Activated gamma-delta T cell treated with anti-CD3 and anti-CD28 coated beads, Interleukin-2, amount 50 U/mL, for 16 hours (primary cell): ENCODE measurements at regions not wholly inside any gene's neighbourhood (a gene's known extent, or its start where the extent isn't known, plus 50 kb on each side); places are given as distances from the start of the nearest gene placed in this dataset.

Experiments
- DNase-seq: peaks from one replicate; pipeline ENCODE4 v3.0.0-alpha.2; 2020; ENCODE audit warnings: low read depth

DNA sequence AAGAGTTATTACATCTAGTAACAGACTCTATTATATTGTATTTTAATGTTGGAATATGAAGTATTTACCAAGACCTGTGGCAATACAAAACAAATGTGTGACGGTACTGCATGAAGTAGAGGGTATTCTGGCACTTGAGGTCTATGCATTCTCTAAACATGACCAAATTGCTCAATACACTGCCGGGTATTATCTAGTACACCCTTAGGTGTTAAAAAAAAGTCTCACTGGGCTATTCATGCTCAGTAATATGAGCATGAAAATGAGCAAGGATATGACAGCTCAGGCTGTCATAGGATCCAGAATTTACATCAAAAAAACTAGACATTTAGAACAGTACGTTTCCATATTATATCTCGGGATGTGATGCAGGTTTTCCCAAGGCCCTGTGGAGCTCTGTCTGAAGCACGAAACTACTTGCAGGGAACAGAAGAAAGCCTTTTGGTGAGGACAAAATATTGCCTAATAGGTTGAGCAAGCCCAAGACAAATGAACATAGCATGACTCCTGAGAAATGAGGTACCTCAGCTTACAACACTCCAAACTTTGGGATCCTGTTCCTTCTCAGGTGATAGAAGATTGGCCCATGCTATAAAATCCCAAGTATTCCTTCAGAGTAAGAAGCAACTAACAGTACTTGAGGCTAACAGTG, 74.1 kb upstream of the MAOA start:
- no peak for DNase-seq

DNA sequence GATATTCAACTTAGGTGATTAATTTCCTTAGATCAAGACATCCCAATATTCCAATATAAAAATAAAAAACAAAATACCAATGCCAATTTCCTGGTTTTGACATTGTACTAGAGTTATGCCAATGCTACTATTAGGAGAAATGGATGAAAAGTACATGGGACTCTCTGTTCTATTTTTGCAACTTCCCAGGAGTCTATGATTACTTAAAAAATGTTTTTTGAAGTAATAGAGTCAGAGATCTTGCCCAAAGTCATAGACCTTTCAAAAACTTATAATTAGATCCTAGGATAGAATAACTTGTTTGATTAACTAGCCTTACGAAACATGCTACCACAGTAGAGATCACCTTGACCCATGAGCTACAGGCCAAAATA, 73.6 kb upstream of the MAOA start:
- DNase-seq, result no peak

DNA sequence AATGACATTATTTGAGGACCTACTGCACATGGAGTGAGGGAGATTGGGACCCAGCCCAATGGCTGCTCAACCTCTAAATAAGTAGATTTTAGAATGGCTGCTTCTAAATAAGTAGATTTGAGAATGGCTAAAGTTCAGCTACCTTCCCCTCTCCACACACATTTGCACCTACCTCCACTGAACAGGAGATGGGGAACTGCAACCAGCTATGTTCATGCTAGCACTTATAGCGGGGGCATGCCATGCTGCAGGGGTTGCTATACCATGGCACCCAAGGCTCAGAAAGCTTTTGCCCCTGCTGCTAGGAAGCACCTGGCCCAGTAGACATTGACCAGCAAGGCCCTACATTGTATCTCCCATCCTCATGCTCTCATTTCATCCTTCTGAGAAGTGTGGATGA, 70.2 kb upstream of the MAOA start:
- DNase-seq, result no peak

DNA sequence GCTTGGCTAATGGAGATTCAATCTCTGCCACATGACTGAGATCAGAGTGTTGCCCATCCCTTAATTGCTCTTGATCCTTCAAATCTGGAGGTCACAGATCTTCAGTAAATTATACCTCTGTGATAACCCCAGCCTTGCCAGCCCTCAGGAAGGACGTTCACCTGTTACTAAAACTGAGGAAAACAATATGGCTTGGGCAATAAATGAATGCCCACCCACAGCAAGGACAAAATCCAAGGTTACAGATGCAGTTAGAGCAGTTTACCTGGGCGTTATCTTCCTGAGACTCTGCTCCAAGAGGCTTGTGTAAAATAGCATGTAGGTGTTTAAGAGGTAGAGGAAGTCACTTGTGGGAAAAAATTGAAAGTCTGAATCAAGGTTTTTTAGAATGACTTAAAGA, 69.3 kb upstream of the MAOA start:
- DNase-seq, result no peak

DNA sequence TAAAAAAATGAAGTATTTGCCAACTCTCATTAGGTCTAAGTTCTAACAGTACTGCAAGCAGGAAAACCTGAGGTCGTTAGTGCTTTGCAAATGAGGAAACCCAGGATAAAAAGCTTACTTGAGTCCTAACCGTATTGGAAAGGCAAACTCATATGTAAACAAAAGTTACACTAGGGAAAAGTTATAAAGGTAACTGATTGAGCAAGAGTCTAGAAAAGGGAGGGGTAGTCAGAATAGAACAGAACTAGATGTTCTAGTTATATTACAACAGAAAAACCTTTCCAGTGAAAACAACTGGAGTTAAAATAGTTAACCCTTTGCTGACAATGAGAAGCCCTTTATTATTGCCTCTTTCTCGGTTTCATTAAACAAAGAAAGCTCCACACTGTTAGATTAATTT, 66.4 kb upstream of the MAOA start:
- no peak for DNase-seq

DNA sequence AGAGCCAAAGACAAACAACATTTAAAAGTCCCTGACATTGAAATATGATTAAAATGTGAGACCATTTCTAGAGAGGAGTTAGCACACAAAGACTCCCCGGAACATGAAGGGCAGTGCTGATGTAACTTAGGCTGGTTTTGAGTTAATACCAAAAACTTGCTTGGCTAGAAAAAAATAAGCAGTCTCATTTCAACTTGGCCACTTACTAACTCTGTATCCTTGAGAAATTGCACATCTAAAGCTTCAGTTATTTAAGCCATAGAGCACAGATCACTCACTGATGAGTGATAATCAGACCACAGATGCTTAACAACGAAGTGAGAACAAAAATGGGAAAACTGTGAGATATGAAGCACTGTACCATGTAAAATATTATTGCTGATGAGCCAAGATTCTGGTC, 65.9 kb upstream of the MAOA start:
- no peak for DNase-seq

DNA sequence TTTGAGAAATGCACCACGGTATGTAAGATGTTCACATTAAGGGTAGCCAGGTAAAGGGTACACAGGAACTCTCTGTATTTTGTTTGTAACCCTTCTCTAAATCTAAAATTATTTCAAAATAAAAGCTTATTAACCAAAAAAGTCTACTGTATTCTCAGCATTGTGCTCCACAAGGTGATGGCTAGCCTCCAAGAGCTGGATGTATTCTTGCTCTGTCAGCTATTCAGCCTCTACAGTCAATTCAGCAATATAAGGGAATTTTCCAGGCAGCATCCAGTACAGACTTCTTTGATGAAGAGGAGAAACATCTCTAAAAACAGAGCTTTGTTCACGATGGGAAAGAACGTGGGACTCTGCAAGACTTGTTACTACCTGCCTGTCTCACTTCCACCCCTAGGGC, 63.5 kb upstream of the MAOA start:
- DNase-seq, result no peak

DNA sequence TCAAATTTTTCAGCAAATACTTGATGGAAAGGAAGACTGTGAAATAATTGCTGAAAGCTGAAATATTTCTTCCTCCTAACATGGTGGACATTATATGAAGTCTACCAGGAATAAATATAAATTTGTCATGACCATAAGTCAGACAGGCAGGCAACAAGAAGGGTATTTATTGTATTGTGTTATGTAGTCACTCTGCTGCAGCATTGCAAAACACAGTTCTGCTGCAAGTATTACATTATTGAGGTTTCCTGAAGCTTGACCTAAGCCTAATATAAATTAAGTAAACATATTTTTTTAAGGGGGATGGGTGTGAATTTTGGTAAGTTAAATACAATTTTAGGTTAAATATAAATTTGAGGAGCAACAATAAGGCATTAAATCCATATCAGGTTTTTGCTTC, 60.2 kb upstream of the MAOA start:
- DNase-seq, result no peak

DNA sequence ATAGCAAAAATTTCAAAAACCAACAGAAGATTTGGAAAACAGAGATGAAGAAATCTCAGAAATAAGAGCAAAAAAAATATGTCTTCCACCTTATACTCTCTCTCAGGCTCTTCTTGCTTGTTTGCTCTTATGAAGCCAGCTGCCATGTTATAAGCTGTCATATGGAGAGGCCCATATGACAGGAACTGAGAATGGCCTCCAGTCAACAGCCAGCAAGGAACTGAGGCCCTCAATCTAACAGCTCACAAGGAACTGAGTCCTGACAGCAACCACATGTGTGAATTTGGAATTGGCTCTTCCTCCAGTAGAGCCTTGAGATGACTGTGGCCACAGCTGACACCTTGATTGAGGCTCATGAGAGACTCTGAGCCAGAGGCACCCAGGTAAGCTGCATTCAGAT, 51.3 kb upstream of the MAOA start:
- DNase-seq, result no peak

DNA sequence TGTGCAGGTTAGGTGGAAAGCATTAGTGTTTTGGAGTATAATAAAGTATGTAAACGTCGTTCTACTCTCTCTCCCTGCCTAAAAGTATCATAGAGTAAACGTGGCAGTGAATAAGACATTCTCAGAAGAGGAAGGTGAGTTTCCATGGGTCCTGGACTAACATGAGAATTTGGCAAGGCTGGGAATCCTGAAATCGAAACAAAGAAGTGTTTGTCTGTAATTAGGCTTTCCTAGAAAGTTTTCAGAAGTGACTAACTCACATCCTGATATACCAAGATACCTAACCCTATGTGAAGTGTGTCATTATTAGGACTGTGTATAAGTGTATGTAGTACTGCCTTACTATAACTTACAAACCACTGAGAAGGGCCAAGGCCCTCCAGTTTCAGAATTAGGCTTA, 50.7 kb upstream of the MAOA start:
- no peak for DNase-seq
